ENCODE measurements at regions not wholly inside any gene's neighbourhood (a gene's known extent, or its start where the extent isn't known, plus 50 kb on each side); places are given as distances from the start of the nearest gene placed in this dataset.

DNA sequence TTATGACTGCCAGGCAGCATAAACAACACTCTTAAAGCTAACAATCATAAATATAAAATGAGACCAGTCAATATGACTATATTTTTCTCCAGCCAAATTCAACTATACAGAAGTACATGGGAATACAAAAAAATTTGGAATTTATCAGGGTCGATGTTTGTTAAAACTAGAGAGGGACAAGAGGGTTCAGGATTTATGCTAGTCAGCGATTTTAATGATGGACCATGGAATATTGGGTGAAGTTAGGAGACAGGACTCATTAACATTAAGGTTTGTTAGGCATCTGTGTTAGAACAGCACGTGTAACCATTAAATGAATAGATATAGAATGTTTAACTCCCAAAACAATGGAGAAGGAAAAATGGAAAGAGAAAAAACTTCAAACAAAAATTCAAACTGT, 146.2 kb downstream of the SEM1 start:
- POLR2A ChIA-PET = no interaction called here
- Histone ChIP-seq H3K27ac (no peak overlapping the region), H3K4me3 (no peak overlapping the region), H3K4me1 (no peaks in the 10 kb centered on the region), H3K4me2 (no peak overlapping the region), H3K9me3 (no peaks in the 10 kb centered on the region)
- WGBS (ENCODE audit: missing lambda C conversion rate) = 1% methylated on average over 3 of the region's 3 CpGs
- CTCF ChIA-PET = interaction anchor here (0.7 kb wide), 1 partner anchor 43 kb away, joined by 3 read pairs; no protein-coding TSS in a partner anchor
- TF ChIP-seq POLR2AphosphoS2 (conservative IDR thresholded peaks at IDR 0.05; ENCODE audit: low read length) (no peak), HES2 (IDR thresholded peaks at IDR 0.05) (no peak), FOXS1 (CRISPR knock-in tag; IDR thresholded peaks at IDR 0.05) (no peak), MAFK (IDR thresholded peaks at IDR 0.05; ENCODE audit: partially characterized antibody) (peak; percentile 69)
- FAIRE-seq = no peak
- no peak for ATAC-seq
- no peak for DNase-seq (ENCODE audit: low read depth in 1 of 2, low spot score in 1 of 2)

GRCh38 chr7:96562966-96563365, 146.7 kb downstream of the SEM1 start:
- DNase-seq (ENCODE audit: low read depth in 1 of 2, low spot score in 1 of 2) (no peak), ATAC-seq (no peak), FAIRE-seq (no peak)
- ChIA-PET CTCF (interaction anchor here (0.7 kb wide), 1 partner anchor 43 kb away, joined by 3 read pairs; no protein-coding TSS in a partner anchor), POLR2A (no interaction called here)
- no peak overlapping the region for H3K4me2 ChIP-seq
- no peak overlapping the region for H3K4me3 ChIP-seq
- no peaks in the 10 kb centered on the region for H3K4me1 ChIP-seq
- TF ChIP-seq CHD2 (IDR thresholded peaks at IDR 0.05; ENCODE audit: low read length, partially characterized antibody) = no peak
- TF ChIP-seq TFCP2L1 (CRISPR knock-in tag; IDR thresholded peaks at IDR 0.05) = no peak
- H3K9me3 ChIP-seq = no peaks in the 10 kb centered on the region
- H3K27ac ChIP-seq = no peak overlapping the region

DNA sequence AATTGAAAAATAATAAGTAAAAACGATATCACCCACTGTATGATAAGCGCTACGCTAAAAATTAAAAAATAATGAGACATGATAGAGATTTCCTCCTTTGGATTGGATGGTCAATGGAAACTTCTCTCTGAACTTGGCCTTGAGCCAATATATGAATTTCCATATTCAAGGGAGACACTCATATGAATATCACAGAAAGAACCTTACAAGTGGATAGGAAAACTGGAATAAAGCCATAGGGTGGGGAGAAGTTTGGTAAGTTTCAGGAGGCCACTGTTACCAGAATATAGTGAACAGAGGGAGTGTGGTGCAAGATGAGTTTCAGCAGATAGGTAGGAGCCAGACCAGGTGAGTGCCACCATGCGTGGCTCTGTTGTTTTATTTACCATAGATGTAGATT, 147.2 kb downstream of the SEM1 start:
- WGBS (ENCODE audit: missing lambda C conversion rate) = 32% methylated on average over 4 of the region's 4 CpGs
- FAIRE-seq = no peak
- no peak overlapping the region for H3K4me2 ChIP-seq
- no peak for TF ChIP-seq TFCP2L1 (CRISPR knock-in tag; IDR thresholded peaks at IDR 0.05)
- TF ChIP-seq CHD2 (IDR thresholded peaks at IDR 0.05; ENCODE audit: low read length, partially characterized antibody) = no peak
- no peak for TF ChIP-seq CEBPB (IDR thresholded peaks at IDR 0.05)
- no peak for TF ChIP-seq CBX8 (IDR thresholded peaks at IDR 0.05)
- TF ChIP-seq, protein P1, sequence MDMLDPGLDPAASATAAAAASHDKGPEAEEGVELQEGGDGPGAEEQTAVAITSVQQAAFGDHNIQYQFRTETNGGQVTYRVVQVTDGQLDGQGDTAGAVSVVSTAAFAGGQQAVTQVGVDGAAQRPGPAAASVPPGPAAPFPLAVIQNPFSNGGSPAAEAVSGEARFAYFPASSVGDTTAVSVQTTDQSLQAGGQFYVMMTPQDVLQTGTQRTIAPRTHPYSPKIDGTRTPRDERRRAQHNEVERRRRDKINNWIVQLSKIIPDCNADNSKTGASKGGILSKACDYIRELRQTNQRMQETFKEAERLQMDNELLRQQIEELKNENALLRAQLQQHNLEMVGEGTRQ (IDR thresholded peaks at IDR 0.05) = no peak
- TF ChIP-seq ATOH8 (CRISPR knock-in tag; IDR thresholded peaks at IDR 0.05; ENCODE audit: low read depth) = no peak
- TF ChIP-seq SREBF2 (IDR thresholded peaks at IDR 0.05) = no peak
- DNase-seq (ENCODE audit: low read depth in 1 of 2, low spot score in 1 of 2) = no peak
- H3K4me1 ChIP-seq = no peaks in the 10 kb centered on the region
- no peak overlapping the region for H3K27ac ChIP-seq
- POLR2A ChIA-PET = no interaction called here
- H3K4me3 ChIP-seq = no peak overlapping the region
- no peaks in the 10 kb centered on the region for H3K9me3 ChIP-seq
- CTCF ChIA-PET = no interaction called here
- ATAC-seq = no peak

DNA sequence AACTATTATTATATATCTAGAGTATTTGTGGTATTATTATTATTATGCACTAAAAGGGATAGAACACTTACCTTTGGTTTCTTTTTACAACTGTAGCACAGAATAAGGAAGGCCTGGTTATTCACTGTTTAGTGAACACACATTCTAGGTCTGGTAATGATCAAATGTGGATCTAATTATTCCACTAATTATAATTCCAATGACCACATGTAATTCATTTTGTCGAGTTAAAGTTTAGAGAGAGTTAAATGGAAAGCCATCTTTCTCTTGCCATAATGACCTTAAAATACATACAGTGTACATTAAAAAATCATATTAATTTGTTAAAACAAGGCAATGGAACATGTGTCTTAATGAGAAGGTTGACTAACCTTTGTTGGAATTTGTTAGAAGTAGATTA, 147.8 kb downstream of the SEM1 start:
- WGBS (ENCODE audit: missing lambda C conversion rate) = 2% methylated on average over 1 of the region's 1 CpG
- no peak for DNase-seq (ENCODE audit: low read depth in 1 of 2, low spot score in 1 of 2)
- no peak overlapping the region for H3K27ac ChIP-seq
- no peak overlapping the region for H3K4me2 ChIP-seq
- FAIRE-seq = no peak
- H3K9me3 ChIP-seq = no peaks in the 10 kb centered on the region
- POLR2A ChIA-PET = no interaction called here
- no peak overlapping the region for H3K4me3 ChIP-seq
- no peak for ATAC-seq
- TF ChIP-seq E2F6 (IDR thresholded peaks at IDR 0.05; ENCODE audit: borderline replicate concordance, low read depth) = no peak
- no peak for TF ChIP-seq TFCP2L1 (CRISPR knock-in tag; IDR thresholded peaks at IDR 0.05)
- TF ChIP-seq CBX2 (IDR thresholded peaks at IDR 0.05; ENCODE audit: borderline replicate concordance, low read depth) = no peak
- TF ChIP-seq, protein P1 (IDR thresholded peaks at IDR 0.05) = no peak
- no peak for TF ChIP-seq ELK1 (IDR thresholded peaks at IDR 0.05; ENCODE audit: low read depth, low read length)
- TF ChIP-seq, protein P2, sequence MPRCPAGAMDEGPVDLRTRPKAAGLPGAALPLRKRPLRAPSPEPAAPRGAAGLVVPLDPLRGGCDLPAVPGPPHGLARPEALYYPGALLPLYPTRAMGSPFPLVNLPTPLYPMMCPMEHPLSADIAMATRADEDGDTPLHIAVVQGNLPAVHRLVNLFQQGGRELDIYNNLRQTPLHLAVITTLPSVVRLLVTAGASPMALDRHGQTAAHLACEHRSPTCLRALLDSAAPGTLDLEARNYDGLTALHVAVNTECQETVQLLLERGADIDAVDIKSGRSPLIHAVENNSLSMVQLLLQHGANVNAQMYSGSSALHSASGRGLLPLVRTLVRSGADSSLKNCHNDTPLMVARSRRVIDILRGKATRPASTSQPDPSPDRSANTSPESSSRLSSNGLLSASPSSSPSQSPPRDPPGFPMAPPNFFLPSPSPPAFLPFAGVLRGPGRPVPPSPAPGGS (IDR thresholded peaks at IDR 0.05) = no peak
- no peak for TF ChIP-seq SREBF2 (IDR thresholded peaks at IDR 0.05)
- TF ChIP-seq MAZ (IDR thresholded peaks at IDR 0.05; ENCODE audit: borderline replicate concordance, low read depth, low read length) = no peak
- no peak for TF ChIP-seq EP300 (IDR thresholded peaks at IDR 0.05)
- no peak for TF ChIP-seq CHD2 (IDR thresholded peaks at IDR 0.05; ENCODE audit: low read length, partially characterized antibody)
- TF ChIP-seq RAD21 (conservative IDR thresholded peaks at IDR 0.05 in 1 of 2, IDR thresholded peaks at IDR 0.05 in 1 of 2) = no peak
- no peak for TF ChIP-seq MAFK (IDR thresholded peaks at IDR 0.05; ENCODE audit: partially characterized antibody)
- TF ChIP-seq CHD4 (IDR thresholded peaks at IDR 0.05; ENCODE audit: borderline replicate concordance) = no peak
- no peak for TF ChIP-seq TP53 (CRISPR knock-in tag; IDR thresholded peaks at IDR 0.05)
- no peak for TF ChIP-seq KDM1A (IDR thresholded peaks at IDR 0.05; ENCODE audit: low read depth)
- CTCF ChIA-PET = no interaction called here
- no peaks in the 10 kb centered on the region for H3K4me1 ChIP-seq

Measured in A549 (cell line).